H9 (cell line): ENCODE measurements at regions not wholly inside any gene's neighbourhood (a gene's known extent, or its start where the extent isn't known, plus 50 kb on each side); places are given as distances from the start of the nearest gene placed in this dataset.

Experiments
- DNase-seq: peaks from one replicate; pipeline ENCODE4 v3.0.0-alpha.2; 2017
- H2AFZ ChIP-seq: one replicate; pipeline ENCODE4 v1.6.1; 2013; ENCODE audit warnings: mild to moderate bottlenecking, low read length, control low read depth, moderate library complexity
- H2AK5ac ChIP-seq: 2 replicates; pipeline ENCODE4 v1.6.1; 2013; ENCODE audit warnings: low read length, control low read depth, mixed read lengths; ENCODE audit not compliant: insufficient read length
- H2BK120ac ChIP-seq: one replicate; pipeline ENCODE4 v1.6.1; 2013; ENCODE audit warnings: low read depth, mild to moderate bottlenecking, low read length, control low read depth, inconsistent platforms; ENCODE audit not compliant: poor library complexity, severe bottlenecking
- H2BK12ac ChIP-seq: 2 replicates; pipeline ENCODE4 v1.6.1; 2013; ENCODE audit warnings: low read length, control low read depth, mixed read lengths, low read depth; ENCODE audit not compliant: insufficient read length
- H2BK15ac ChIP-seq: 2 replicates; pipeline ENCODE4 v1.6.1; 2013; ENCODE audit warnings: low read depth, low read length, control low read depth
- H2BK20ac ChIP-seq: one replicate; pipeline ENCODE4 v1.6.1; 2013; ENCODE audit warnings: low read depth, mild to moderate bottlenecking, low read length, control low read depth, inconsistent platforms; ENCODE audit not compliant: poor library complexity, severe bottlenecking
- H2BK5ac ChIP-seq: 2 replicates; pipeline ENCODE4 v1.6.1; 2013; ENCODE audit warnings: low read length, control low read depth, mixed read lengths; ENCODE audit not compliant: insufficient read length
- H3K14ac ChIP-seq: 2 replicates; pipeline ENCODE4 v1.6.1; 2013; ENCODE audit warnings: low read length, control low read depth; ENCODE audit not compliant: insufficient read depth
- H3K18ac ChIP-seq: 2 replicates; pipeline ENCODE4 v1.6.1; 2013; ENCODE audit warnings: low read depth, mild to moderate bottlenecking, mixed read lengths, low read length, control low read depth; ENCODE audit not compliant: insufficient read length
- H3K23ac ChIP-seq: 2 replicates; pipeline ENCODE4 v1.6.1; 2013; ENCODE audit warnings: low read length, control low read depth, mixed read lengths, low read depth; ENCODE audit not compliant: insufficient read length
- H3K23me2 ChIP-seq: 2 replicates; pipeline ENCODE4 v1.6.1; 2013; ENCODE audit warnings: low read depth, mild to moderate bottlenecking, mixed read lengths, low read length, control low read depth; ENCODE audit not compliant: insufficient read length, poor library complexity, severe bottlenecking
- H3K27ac ChIP-seq: 2 replicates; pipeline ENCODE4 v1.5.1; 2013; ENCODE audit warnings: low read length, control low read depth, mixed read lengths, low read depth; ENCODE audit not compliant: insufficient read length
- H3K27me3 ChIP-seq: 2 replicates; pipeline ENCODE4 v1.6.1; 2013; ENCODE audit warnings: low read length, control low read depth, inconsistent platforms; ENCODE audit not compliant: insufficient read depth
- H3K4ac ChIP-seq: 2 replicates; pipeline ENCODE4 v1.6.1; 2013; ENCODE audit warnings: low read depth, mild to moderate bottlenecking, control low read depth, inconsistent platforms, low read length, moderate library complexity
- H3K4me1 ChIP-seq: 2 replicates; pipeline ENCODE4 v1.6.1; 2013; ENCODE audit warnings: low read length, control low read depth, inconsistent platforms; ENCODE audit not compliant: insufficient read depth
- H3K4me2 ChIP-seq: 2 replicates; pipeline ENCODE4 v1.6.1; 2013; ENCODE audit warnings: low read length, control low read depth, mixed read lengths; ENCODE audit not compliant: insufficient read length, insufficient read depth
- H3K56ac ChIP-seq: 2 replicates; pipeline ENCODE4 v1.6.1; 2013; ENCODE audit warnings: low read depth, mild to moderate bottlenecking, mixed read lengths, low read length, control low read depth; ENCODE audit not compliant: insufficient read length
- H3K79me1 ChIP-seq: 2 replicates; pipeline ENCODE4 v1.6.1; 2013; ENCODE audit warnings: low read depth, mild to moderate bottlenecking, moderate library complexity, low read length, control low read depth, inconsistent platforms; ENCODE audit not compliant: insufficient read depth, poor library complexity, severe bottlenecking
- H3K79me2 ChIP-seq: 2 replicates; pipeline ENCODE4 v1.6.1; 2013; ENCODE audit warnings: low read length, control low read depth, inconsistent platforms; ENCODE audit not compliant: insufficient read depth
- H3K9ac ChIP-seq: 2 replicates; pipeline ENCODE4 v1.6.1; 2013; ENCODE audit warnings: low read length, control low read depth, mixed read lengths; ENCODE audit not compliant: insufficient read length; ENCODE audit errors: extremely low read depth
- H3K9me3 ChIP-seq: one replicate; pipeline ENCODE4 v1.6.1; 2013; ENCODE audit warnings: low read depth, low read length, inconsistent platforms; ENCODE audit not compliant: control insufficient read depth
- H3T11ph ChIP-seq: one replicate; pipeline ENCODE4 v1.6.1; 2013; ENCODE audit warnings: mild to moderate bottlenecking, low read length, control low read depth, inconsistent platforms
- H4K20me1 ChIP-seq: one replicate; pipeline ENCODE4 v1.6.1; 2013; ENCODE audit not compliant: control insufficient read depth, insufficient read length, insufficient read depth
- H4K5ac ChIP-seq: 2 replicates; pipeline ENCODE4 v1.6.1; 2013; ENCODE audit warnings: low read depth, mild to moderate bottlenecking, mixed read lengths, low read length, control low read depth; ENCODE audit not compliant: insufficient read length
- H4K8ac ChIP-seq: replicated peaks from 2 replicates; pipeline ENCODE4 v1.6.1; 2013; ENCODE audit warnings: low read length, control low read depth, mixed read lengths, low read depth; ENCODE audit not compliant: insufficient read length
- H4K91ac ChIP-seq: 2 replicates; pipeline ENCODE4 v1.6.1; 2013; ENCODE audit warnings: low read depth, mild to moderate bottlenecking, moderate library complexity, mixed read lengths, low read length, control low read depth; ENCODE audit not compliant: insufficient read length
- H3K27ac Mint-ChIP-seq, 3 experiments: 2 replicates in 2 of 3; 3 replicates in 1 of 3; pipeline ENCODE4 v1.8.0; 2020 to 2021; ENCODE audit warnings: mixed read lengths in 3 of 3, mild to moderate bottlenecking in 1 of 3, moderate library complexity in 1 of 3
- H3K27me3 Mint-ChIP-seq: 2 replicates; pipeline ENCODE4 v1.8.0; 2021; ENCODE audit warnings: low read depth, mild to moderate bottlenecking, moderate library complexity, mixed read lengths
- H3K36me3 Mint-ChIP-seq, 3 experiments: 2 replicates in 2 of 3; 3 replicates in 1 of 3; pipeline ENCODE4 v1.8.0; 2020 to 2021; ENCODE audit warnings: low read depth in 3 of 3, mixed read lengths in 3 of 3; ENCODE audit not compliant: insufficient read depth in 1 of 3
- H3K4me1 Mint-ChIP-seq, 2 experiments: 2 replicates each; pipeline ENCODE4 v1.8.0; 2020; ENCODE audit warnings: mixed read lengths in 2 of 2
- H3K4me3 Mint-ChIP-seq, 2 experiments: 2 replicates in 1 of 2; 3 replicates in 1 of 2; pipeline ENCODE4 v1.8.0; 2020 to 2021; ENCODE audit warnings: mild to moderate bottlenecking in 2 of 2, mixed read lengths in 2 of 2, moderate library complexity in 1 of 2
- H3K9me3 Mint-ChIP-seq, 2 experiments: 2 replicates in 1 of 2; 3 replicates in 1 of 2; pipeline ENCODE4 v1.8.0; 2020; ENCODE audit warnings: mild to moderate bottlenecking in 2 of 2, mixed read lengths in 2 of 2, moderate library complexity in 1 of 2
- WGBS: extraction: QIAGEN DNeasy Blood & Tissue Kit; methylation state at CpG from one replicate; pipeline ENCODE4 v1.1.7; 2013; ENCODE audit warnings: missing lambda C conversion rate, low lambda C conversion rate, mixed read lengths; ENCODE audit not compliant: insufficient read length; ENCODE audit errors: extremely low coverage; 5-methylcytosine and 5-hydroxymethylcytosine counted together
- TF ChIP-seq, protein P1 (sequence below): fragments of 200-600 bp; sonication (generic); conservative IDR thresholded peaks from 3 replicates; pipeline ENCODE4 v1.8.0; 2021; ENCODE audit warnings: antibody characterized with exemption, mild to moderate bottlenecking

DNA sequence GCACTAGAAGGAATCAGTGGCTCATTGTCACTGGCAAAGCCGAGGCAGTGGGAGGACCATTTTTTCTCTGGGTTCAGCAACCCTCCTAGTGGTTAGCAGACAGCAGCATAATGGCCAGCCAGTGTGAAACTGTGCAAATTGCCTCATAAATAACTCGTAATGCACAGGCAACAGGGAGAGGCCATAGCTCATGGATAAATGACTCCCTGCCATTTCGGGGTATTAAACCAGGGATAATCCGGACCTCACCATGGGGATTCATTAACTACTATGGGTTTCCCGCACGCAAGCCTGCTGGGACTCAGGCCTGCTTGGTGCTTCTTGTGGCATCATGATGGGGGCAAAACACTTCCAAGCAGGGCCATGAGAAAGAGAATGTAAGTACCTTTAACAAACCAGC lies 158.2 kb upstream of the CHD6 start:
- TF ChIP-seq, protein P1, sequence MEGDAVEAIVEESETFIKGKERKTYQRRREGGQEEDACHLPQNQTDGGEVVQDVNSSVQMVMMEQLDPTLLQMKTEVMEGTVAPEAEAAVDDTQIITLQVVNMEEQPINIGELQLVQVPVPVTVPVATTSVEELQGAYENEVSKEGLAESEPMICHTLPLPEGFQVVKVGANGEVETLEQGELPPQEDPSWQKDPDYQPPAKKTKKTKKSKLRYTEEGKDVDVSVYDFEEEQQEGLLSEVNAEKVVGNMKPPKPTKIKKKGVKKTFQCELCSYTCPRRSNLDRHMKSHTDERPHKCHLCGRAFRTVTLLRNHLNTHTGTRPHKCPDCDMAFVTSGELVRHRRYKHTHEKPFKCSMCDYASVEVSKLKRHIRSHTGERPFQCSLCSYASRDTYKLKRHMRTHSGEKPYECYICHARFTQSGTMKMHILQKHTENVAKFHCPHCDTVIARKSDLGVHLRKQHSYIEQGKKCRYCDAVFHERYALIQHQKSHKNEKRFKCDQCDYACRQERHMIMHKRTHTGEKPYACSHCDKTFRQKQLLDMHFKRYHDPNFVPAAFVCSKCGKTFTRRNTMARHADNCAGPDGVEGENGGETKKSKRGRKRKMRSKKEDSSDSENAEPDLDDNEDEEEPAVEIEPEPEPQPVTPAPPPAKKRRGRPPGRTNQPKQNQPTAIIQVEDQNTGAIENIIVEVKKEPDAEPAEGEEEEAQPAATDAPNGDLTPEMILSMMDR = no peak
- no peak overlapping the region for H2BK20ac ChIP-seq
- DNase-seq = no peak
- H2BK12ac ChIP-seq = no peak overlapping the region
- no peak overlapping the region for H3K18ac ChIP-seq
- no peak overlapping the region for H4K8ac ChIP-seq
- peaks cover 3% of the 10 kb centered on the region; the same call in 1 of the 2 replicates for H3K4me1 ChIP-seq
- Mint-ChIP-seq H3K4me3 (no peak overlapping the region), H3K9me3 (no peaks in the 10 kb centered on the region), H3K36me3 (no peaks in the 10 kb centered on the region; a peak in 1 of 7 replicates), H3K4me1 (peaks cover 7 to 11% of the 10 kb centered on the region in 2 experiments; a peak in 3 of 4 replicates), H3K27ac (peak overlapping the region in 2 of 3 experiments; percentile 68 to 85; a peak in 2 of 7 replicates), H3K27me3 (peaks cover 4% of the 10 kb centered on the region)
- no peak overlapping the region for H2AFZ ChIP-seq
- no peaks in the 10 kb centered on the region for H3K79me2 ChIP-seq
- no peak overlapping the region for H2AK5ac ChIP-seq
- no peak overlapping the region for H3K14ac ChIP-seq
- H3K79me1 ChIP-seq = no peaks in the 10 kb centered on the region
- H4K5ac ChIP-seq = no peak overlapping the region
- no peak overlapping the region for H3T11ph ChIP-seq
- H3K27me3 ChIP-seq = no peaks in the 10 kb centered on the region
- H4K91ac ChIP-seq = no peak overlapping the region
- no peaks in the 10 kb centered on the region for H3K9me3 ChIP-seq
- no peak overlapping the region for H2BK15ac ChIP-seq
- H3K27ac ChIP-seq = no peak overlapping the region
- H3K23me2 ChIP-seq = no peaks in the 10 kb centered on the region
- no peaks in the 10 kb centered on the region for H4K20me1 ChIP-seq
- H2BK120ac ChIP-seq = no peak overlapping the region
- H3K4me2 ChIP-seq = no peak overlapping the region
- no CpG with 5 or more reads among the region's 6 CpGs for WGBS
- H2BK5ac ChIP-seq = no peak overlapping the region
- H3K23ac ChIP-seq = no peak overlapping the region
- H3K56ac ChIP-seq = no peak overlapping the region
- H3K4ac ChIP-seq = no peak overlapping the region
- H3K9ac ChIP-seq = no peak overlapping the region
